Mammary epithelial cell (primary cell): ENCODE measurements at regions not wholly inside any gene's neighbourhood (a gene's known extent, or its start where the extent isn't known, plus 50 kb on each side); places are given as distances from the start of the nearest gene placed in this dataset.

ENCODE experiments used
- CTCF ChIP-seq, 2 donors: IDR thresholded peaks in 1 of 2; conservative IDR thresholded peaks in 1 of 2; 2 replicates each; pipeline ENCODE4 v1.5.1; 2011 to 2012; ENCODE audit warnings: inconsistent platforms in 2 of 2, low read length in 2 of 2, mild to moderate bottlenecking in 2 of 2, control low read depth in 1 of 2, low read depth in 1 of 2; ENCODE audit not compliant: insufficient read depth in 1 of 2; ENCODE audit errors: extremely low read depth in 1 of 2
- EZH2 ChIP-seq: IDR thresholded peaks from 2 replicates; pipeline ENCODE4 v1.6.1; 2012; ENCODE audit warnings: low read length, inconsistent platforms, borderline replicate concordance

DNA sequence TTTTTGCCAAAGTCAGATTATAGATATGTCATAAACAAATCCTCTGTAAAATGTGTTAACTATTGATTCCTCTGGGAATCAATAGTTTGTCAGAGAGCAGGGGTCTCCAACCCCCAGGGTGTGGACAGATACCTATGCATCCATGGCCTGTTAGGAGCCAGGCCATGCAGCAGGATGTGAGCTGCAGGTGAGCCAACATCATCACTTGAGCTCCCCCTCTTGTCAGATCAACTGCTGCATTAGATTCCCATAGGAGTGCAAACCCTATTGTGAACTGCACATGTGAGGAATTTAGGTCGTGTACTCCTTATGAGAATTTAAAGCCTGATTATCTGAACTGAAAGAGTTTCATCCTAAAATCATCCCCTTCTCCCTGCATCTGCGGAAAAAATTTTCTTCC, 1365.4 kb downstream of the ARAP2 start:
- no peak for TF ChIP-seq EZH2
- TF ChIP-seq CTCF (conservative IDR thresholded peaks at IDR 0.05 in 1 of 2, IDR thresholded peaks at IDR 0.05 in 1 of 2; ENCODE audit: extremely low read depth in 1 of 2, insufficient read depth in 1 of 2, low read depth in 1 of 2, low read length in 2 of 2), result no peak
